ENCODE measurements at regions not wholly inside any gene's neighbourhood (a gene's known extent, or its start where the extent isn't known, plus 50 kb on each side); places are given as distances from the start of the nearest gene placed in this dataset.

DNA sequence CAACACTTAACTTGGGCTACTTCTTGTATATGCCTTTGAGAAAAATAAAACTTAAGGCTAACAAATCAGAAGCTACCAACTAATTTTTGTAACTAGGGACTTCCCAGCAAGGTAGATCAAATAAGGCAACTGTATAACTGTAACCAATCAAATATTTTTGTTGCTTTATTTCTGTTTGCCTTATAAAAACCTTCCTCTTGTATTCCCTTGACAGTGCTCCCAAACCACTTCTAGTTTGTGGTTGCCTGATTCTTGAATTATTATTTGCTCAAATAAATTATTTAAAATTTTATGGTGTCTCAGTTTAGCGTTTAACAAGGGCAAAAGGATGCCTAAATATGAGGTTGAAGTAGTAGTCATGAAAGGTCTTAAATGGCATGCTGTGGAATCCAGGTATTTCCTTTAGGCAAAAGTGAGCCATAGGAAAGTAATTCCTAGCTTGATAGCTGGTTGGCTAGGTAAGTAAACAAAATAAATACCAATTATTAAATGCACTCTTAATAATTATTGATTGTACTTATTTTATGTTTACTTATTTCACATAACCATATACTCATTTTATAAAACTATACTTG lies 632.6 kb downstream of the RPL10L start:
- TF ChIP-seq, protein P1, sequence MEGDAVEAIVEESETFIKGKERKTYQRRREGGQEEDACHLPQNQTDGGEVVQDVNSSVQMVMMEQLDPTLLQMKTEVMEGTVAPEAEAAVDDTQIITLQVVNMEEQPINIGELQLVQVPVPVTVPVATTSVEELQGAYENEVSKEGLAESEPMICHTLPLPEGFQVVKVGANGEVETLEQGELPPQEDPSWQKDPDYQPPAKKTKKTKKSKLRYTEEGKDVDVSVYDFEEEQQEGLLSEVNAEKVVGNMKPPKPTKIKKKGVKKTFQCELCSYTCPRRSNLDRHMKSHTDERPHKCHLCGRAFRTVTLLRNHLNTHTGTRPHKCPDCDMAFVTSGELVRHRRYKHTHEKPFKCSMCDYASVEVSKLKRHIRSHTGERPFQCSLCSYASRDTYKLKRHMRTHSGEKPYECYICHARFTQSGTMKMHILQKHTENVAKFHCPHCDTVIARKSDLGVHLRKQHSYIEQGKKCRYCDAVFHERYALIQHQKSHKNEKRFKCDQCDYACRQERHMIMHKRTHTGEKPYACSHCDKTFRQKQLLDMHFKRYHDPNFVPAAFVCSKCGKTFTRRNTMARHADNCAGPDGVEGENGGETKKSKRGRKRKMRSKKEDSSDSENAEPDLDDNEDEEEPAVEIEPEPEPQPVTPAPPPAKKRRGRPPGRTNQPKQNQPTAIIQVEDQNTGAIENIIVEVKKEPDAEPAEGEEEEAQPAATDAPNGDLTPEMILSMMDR (IDR thresholded peaks at IDR 0.05), result no peak
- no peak for TF ChIP-seq POLR2A (IDR thresholded peaks at IDR 0.05)
- 64 to 72% methylated on average over 1 of the region's 1 CpG for WGBS, 2 donors
- intact Hi-C loops (cut with DNase I; ENCODE audit: low total_unique reads), result no loop called here
- H3K4me3 ChIP-seq (ENCODE audit: low read depth, poor library complexity, severe bottlenecking), result no peak overlapping the region
- no peak for DNase-seq (ENCODE audit: low spot score in 2 of 2)

DNA sequence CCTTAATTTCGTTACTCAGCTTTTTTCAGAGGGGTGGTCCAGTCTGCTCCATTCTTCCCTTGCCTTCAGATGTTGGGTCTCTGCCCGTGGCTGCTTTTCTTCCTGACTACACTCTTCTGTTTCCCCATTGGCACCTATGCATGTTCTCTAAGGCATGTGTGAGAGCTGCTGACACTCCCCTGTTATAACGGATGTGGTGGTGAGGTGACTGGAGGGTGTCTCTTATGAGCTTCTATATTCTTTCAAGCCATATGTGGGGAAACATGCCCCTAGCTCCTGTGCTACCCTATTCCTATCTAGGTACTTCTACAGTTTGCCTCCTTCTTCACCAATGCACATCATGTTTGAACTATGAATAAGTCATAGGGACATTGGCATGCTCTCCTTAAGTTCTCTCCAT lies 643.2 kb downstream of the RPL10L start:
- TF ChIP-seq POLR2A (IDR thresholded peaks at IDR 0.05), result no peak
- TF ChIP-seq, protein P1 (IDR thresholded peaks at IDR 0.05), result no peak
- DNase-seq (ENCODE audit: low spot score in 2 of 2), result no peak
- no peak overlapping the region for H3K4me3 ChIP-seq (ENCODE audit: low read depth, poor library complexity, severe bottlenecking)
- 76 to 84% methylated on average over 3 of the region's 3 CpGs for WGBS, 2 donors
- intact Hi-C loops (cut with DNase I; ENCODE audit: low total_unique reads), result no loop called here

DNA sequence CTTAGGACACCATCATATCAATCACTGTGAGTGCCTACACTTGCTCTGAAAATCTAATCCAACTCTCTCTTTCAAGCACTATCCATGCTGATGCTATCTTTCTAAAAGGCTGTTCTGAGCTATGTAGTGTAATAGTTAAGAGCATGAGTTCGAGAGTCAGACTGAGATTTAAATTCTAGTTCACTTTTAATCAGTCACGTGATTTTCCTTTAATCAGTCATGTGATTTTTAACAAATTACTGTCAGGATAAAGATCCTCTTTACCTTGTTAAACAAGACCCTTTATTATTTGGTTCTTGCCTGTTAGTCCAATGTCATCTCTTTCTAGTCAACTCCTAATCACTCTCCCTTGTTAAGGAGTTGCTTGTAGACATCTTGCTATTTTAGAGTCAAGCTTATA lies 653.0 kb downstream of the RPL10L start:
- intact Hi-C loops (cut with DNase I; ENCODE audit: low total_unique reads), result no loop called here
- no peak for TF ChIP-seq POLR2A (IDR thresholded peaks at IDR 0.05)
- TF ChIP-seq, protein P1 (IDR thresholded peaks at IDR 0.05), result no peak
- no peak overlapping the region for H3K4me3 ChIP-seq (ENCODE audit: low read depth, poor library complexity, severe bottlenecking)
- WGBS, 2 donors, result 68 to 87% methylated on average over 2 of the region's 2 CpGs
- no peak for DNase-seq (ENCODE audit: low spot score in 2 of 2)

DNA sequence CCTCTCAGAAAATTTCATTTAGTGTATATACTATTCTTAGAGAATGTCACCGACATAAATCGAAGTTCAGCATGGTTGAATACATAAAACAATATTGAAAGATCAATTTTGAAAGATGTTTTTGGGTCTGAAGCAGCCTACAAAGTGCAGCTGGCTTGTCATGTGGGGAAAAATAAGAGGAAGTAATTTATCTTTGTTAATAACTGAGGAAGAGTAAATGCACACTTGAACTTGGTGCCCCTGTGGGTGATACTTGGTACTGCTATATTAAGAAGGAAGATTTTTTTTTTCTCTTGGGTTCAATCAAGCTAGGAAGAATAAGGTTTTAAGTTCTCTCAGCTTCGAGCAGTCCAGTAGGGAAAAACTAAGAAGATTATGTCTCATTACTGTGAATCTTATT lies 661.3 kb downstream of the RPL10L start:
- intact Hi-C loops (cut with DNase I; ENCODE audit: low total_unique reads), result no loop called here
- TF ChIP-seq, protein P1 (IDR thresholded peaks at IDR 0.05), result no peak
- TF ChIP-seq POLR2A (IDR thresholded peaks at IDR 0.05), result no peak
- 88 to 89% methylated on average over 3 of the region's 3 CpGs for WGBS, 2 donors
- no peak overlapping the region for H3K4me3 ChIP-seq (ENCODE audit: low read depth, poor library complexity, severe bottlenecking)
- DNase-seq (ENCODE audit: low spot score in 2 of 2), result no peak

DNA sequence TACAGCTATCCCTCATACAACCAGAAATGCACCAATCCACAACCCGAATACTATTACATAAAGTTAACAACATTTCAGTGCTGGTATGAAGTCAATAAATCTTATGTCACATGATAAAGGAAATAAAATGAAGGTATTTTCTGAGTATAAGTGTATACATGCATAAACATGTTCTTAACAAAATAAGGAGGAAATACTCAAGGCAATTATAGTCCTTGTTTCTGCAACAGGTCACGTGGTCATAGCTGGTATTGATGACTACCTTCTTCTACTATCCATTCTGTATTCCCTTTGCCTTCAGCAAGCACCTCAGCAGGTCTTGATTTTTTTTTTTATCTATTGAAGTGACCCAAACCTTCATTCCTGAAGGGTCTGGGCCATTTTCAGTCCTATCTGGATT lies 675.6 kb downstream of the RPL10L start:
- intact Hi-C loops (cut with DNase I; ENCODE audit: low total_unique reads), result no loop called here
- no peak for DNase-seq (ENCODE audit: low spot score in 2 of 2)
- H3K4me3 ChIP-seq (ENCODE audit: low read depth, poor library complexity, severe bottlenecking), result no peak overlapping the region
- WGBS, 2 donors, result 47 to 53% methylated on average over 2 of the region's 2 CpGs
- TF ChIP-seq, protein P1 (IDR thresholded peaks at IDR 0.05), result no peak
- TF ChIP-seq POLR2A (IDR thresholded peaks at IDR 0.05), result no peak

DNA sequence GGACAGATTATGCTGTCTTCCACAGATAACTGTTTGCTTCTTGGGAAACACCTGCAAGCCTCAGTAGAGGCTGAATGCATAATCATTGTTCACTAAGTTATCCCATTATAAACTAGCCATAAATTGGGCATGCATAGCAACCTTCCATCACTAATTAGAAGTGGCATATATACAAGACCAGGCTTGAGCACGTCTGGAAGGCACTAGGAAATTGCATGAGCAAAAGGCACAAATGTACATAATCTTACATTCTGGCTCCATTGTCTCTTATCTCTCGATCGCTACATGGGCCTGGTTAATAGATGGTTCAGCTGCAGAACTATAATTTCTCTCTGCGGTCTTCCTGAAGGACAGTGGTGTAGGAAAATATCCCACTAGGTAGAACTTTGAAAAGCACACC lies 679.2 kb downstream of the RPL10L start:
- 58 to 67% methylated on average over 4 of the region's 4 CpGs for WGBS, 2 donors
- TF ChIP-seq, protein P1 (IDR thresholded peaks at IDR 0.05), result no peak
- TF ChIP-seq POLR2A (IDR thresholded peaks at IDR 0.05), result no peak
- intact Hi-C loops (cut with DNase I; ENCODE audit: low total_unique reads), result no loop called here
- H3K4me3 ChIP-seq (ENCODE audit: low read depth, poor library complexity, severe bottlenecking), result no peak overlapping the region
- no peak for DNase-seq (ENCODE audit: low spot score in 2 of 2)
